ENCODE measurements at regions not wholly inside any gene's neighbourhood (a gene's known extent, or its start where the extent isn't known, plus 50 kb on each side); places are given as distances from the start of the nearest gene placed in this dataset.

- TF ChIP-seq POLR2A (IDR thresholded peaks at IDR 0.05) (no peak), POLR2AphosphoS5 (IDR thresholded peaks at IDR 0.05) (no peak), CTCF (IDR thresholded peaks at IDR 0.05) (no peak), EP300 (IDR thresholded peaks at IDR 0.05) (no peak)
- no peak overlapping the region for H3K27ac ChIP-seq
- H3K27me3 ChIP-seq: no peaks in the 10 kb centered on the region
- no peaks in the 10 kb centered on the region for H3K4me1 ChIP-seq
- DNase-seq (ENCODE audit: low spot score in 2 of 2): no peak
- H3K4me3 ChIP-seq: no peak overlapping the region
- no peaks in the 10 kb centered on the region for H3K36me3 ChIP-seq
- WGBS: 87% methylated on average over 2 of the region's 2 CpGs
- no peaks in the 10 kb centered on the region for H3K9me3 ChIP-seq
These were observed 94.4 kb downstream of the INHBA start for GRCh38 chr7:41608447-41608846.

DNA sequence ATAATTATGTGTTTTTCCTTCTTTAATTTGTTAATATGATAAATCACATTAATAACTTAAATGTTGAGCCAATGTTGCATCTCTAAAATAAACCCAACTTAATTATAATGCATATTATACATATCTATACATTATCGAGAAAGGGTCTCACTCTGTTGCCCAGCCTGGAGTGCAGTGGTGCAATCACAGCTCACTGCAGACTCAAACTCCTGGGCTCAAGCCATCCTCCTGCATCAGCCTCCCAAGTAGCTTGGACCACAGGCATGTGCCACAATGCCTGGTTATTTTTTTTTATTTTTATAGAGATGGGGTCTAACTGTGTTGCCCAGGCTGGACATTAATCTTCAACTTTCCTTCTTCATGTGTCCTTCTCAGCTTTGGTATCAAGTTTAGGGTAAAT is 98.9 kb downstream of the INHBA start:
- no peak for DNase-seq (ENCODE audit: low spot score in 2 of 2)
- Histone ChIP-seq H3K4me3 (no peak overlapping the region), H3K9me3 (no peaks in the 10 kb centered on the region), H3K4me1 (no peaks in the 10 kb centered on the region), H3K36me3 (no peaks in the 10 kb centered on the region), H3K27me3 (no peaks in the 10 kb centered on the region), H3K27ac (no peak overlapping the region)
- WGBS: 94% methylated on average over 1 of the region's 1 CpG
- TF ChIP-seq CTCF (IDR thresholded peaks at IDR 0.05): no peak
- TF ChIP-seq EP300 (IDR thresholded peaks at IDR 0.05): no peak
- TF ChIP-seq POLR2A (IDR thresholded peaks at IDR 0.05): no peak
- no peak for TF ChIP-seq POLR2AphosphoS5 (IDR thresholded peaks at IDR 0.05)

DNA sequence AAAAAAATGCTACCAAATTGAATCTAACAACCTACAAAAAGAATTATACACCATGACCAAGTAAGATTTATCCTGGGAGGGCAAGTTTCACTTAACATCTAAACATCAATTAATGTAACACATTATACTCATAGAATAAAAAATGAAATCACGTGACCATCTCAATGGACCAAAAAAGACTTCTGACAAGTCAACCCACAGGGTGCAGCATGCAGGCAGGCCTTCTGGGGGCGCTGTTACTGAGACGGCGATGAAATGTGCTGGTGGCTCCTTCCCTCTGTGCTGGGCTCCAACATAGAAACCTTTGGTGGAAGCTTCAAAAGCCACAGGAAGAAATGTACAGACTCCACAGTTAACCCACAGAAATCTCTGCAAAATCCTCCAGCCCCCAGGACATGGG is 103.1 kb downstream of the INHBA start:
- H3K4me3 ChIP-seq: no peak overlapping the region
- no peaks in the 10 kb centered on the region for H3K36me3 ChIP-seq
- DNase-seq (ENCODE audit: low spot score in 2 of 2): no peak
- no peaks in the 10 kb centered on the region for H3K4me1 ChIP-seq
- TF ChIP-seq POLR2A (IDR thresholded peaks at IDR 0.05) (no peak), EP300 (IDR thresholded peaks at IDR 0.05) (no peak), CTCF (IDR thresholded peaks at IDR 0.05) (no peak), POLR2AphosphoS5 (IDR thresholded peaks at IDR 0.05) (no peak)
- peaks cover 12% of the 10 kb centered on the region for H3K9me3 ChIP-seq
- WGBS: 66% methylated on average over 4 of the region's 4 CpGs
- no peak overlapping the region for H3K27ac ChIP-seq
- no peaks in the 10 kb centered on the region for H3K27me3 ChIP-seq

DNA sequence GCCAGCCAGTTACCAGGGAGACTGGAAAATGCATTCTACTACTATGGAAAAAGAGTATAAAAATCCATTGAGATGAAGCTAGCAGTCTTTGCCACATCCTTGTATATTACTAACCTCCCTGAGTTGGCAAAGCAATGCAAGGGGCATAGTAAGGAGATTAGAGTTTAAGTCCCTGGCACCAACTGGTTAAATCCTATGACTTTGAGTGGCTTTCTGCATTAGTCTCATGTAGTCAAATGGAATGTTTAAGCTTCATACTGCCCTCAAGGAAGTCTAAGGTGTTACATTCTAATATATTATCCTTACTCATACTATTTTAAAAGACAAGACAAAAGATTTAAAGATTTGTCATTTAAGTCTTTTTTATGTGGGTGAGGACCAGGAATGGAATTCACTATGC is 110.1 kb downstream of the INHBA start:
- no peak overlapping the region for H3K27ac ChIP-seq
- no peak for DNase-seq (ENCODE audit: low spot score in 2 of 2)
- peaks cover 8% of the 10 kb centered on the region for H3K9me3 ChIP-seq
- H3K4me3 ChIP-seq: no peak overlapping the region
- no peak for TF ChIP-seq POLR2AphosphoS5 (IDR thresholded peaks at IDR 0.05)
- no peaks in the 10 kb centered on the region for H3K36me3 ChIP-seq
- no peaks in the 10 kb centered on the region for H3K4me1 ChIP-seq
- H3K27me3 ChIP-seq: no peaks in the 10 kb centered on the region

DNA sequence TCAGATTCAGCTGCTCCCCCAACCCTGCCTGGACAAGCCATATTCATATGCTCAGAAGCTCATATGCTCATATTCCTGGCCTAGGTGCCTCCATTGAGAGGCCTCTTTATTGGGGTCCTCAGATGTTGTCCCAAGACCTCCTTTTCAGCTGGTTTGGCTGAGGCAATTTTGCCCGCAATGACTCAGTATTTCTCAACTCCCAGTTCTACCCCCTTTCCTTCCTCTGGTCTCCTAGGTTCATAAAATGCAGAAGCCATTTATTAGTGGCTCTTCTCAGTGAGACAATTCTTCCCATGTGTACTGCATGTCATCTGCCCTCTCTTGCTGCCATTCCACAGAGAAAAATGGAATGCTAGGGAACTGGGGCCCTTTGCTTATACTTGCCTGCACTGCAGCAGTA is 110.7 kb downstream of the INHBA start:
- Histone ChIP-seq H3K4me1 (no peaks in the 10 kb centered on the region), H3K27ac (no peak overlapping the region), H3K36me3 (no peaks in the 10 kb centered on the region), H3K4me3 (no peak overlapping the region), H3K27me3 (no peaks in the 10 kb centered on the region), H3K9me3 (peaks cover 8% of the 10 kb centered on the region)
- no peak for DNase-seq (ENCODE audit: low spot score in 2 of 2)
- 94% methylated on average over 1 of the region's 1 CpG for WGBS
- TF ChIP-seq EP300 (IDR thresholded peaks at IDR 0.05): no peak
- no peak for TF ChIP-seq POLR2AphosphoS5 (IDR thresholded peaks at IDR 0.05)
- TF ChIP-seq POLR2A (IDR thresholded peaks at IDR 0.05): no peak
- TF ChIP-seq CTCF (IDR thresholded peaks at IDR 0.05): no peak

- H3K4me1 ChIP-seq: no peaks in the 10 kb centered on the region
- peaks cover 4% of the 10 kb centered on the region for H3K9me3 ChIP-seq
- DNase-seq (ENCODE audit: low spot score in 2 of 2): no peak
- TF ChIP-seq EP300 (IDR thresholded peaks at IDR 0.05): no peak
- no peak for TF ChIP-seq POLR2AphosphoS5 (IDR thresholded peaks at IDR 0.05)
- TF ChIP-seq CTCF (IDR thresholded peaks at IDR 0.05): no peak
- no peak for TF ChIP-seq POLR2A (IDR thresholded peaks at IDR 0.05)
- H3K36me3 ChIP-seq: no peaks in the 10 kb centered on the region
- 63% methylated on average over 1 of the region's 1 CpG for WGBS
- H3K27me3 ChIP-seq: no peaks in the 10 kb centered on the region
- no peak overlapping the region for H3K4me3 ChIP-seq
- H3K27ac ChIP-seq: no peak overlapping the region
These were observed 111.9 kb downstream of the INHBA start for GRCh38 chr7:41590986-41591385.

All from suprapubic skin (tissue), 4 donors.